HG03280 (cell line): ENCODE measurements at regions not wholly inside any gene's neighbourhood (a gene's known extent, or its start where the extent isn't known, plus 50 kb on each side); places are given as distances from the start of the nearest gene placed in this dataset.

Experiments used
- ATAC-seq: cut with Tn5 transposase; IDR thresholded peaks from one replicate; pipeline ENCODE4 v1.9.1; 2021; ENCODE audit warnings: mild to moderate bottlenecking, moderate library complexity; ENCODE audit not compliant: unreplicated experiment

GRCh38 chr1:87600854-87601253, 272.2 kb downstream of the LMO4 start:
- no peak for ATAC-seq

DNA sequence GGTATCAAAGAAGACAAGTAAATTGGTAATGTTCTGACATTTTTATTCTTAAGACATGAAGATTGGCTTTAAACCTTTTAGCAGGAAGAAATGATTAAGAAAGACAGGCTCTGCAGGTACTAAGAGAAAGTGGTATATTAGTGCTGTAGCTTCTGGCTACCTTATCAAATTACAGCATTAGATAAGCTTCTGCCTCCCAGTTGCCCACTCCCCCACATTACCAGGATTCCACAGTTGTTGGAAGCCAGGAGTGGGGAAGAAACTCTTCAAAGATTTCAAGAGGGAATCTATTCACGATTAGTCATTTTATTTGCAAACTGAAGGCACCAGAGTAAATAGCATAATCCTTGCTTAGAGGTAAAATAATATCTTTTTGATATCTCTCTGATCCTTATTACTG, 274.9 kb downstream of the LMO4 start:
- no peak for ATAC-seq

DNA sequence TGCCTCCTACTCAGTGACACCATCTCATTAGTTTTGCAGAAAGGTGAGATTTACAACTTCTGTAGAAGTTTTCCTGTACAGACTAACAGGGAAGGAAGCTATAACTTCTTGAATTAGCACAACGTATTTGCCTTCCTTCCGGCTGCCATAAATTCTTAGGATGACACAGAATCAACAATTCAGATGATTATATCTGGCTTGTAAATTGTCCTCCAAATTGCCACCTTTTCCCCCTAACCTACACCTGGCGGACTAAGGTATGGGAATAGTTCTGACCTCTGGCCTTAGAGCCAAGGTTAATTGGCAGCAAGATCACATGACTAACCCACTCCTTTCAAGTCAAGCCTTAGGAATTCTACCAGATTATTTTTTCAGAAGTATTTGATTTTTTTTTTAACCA, 284.3 kb downstream of the LMO4 start:
- ATAC-seq = no peak

- ATAC-seq = no peak
Measured at GRCh38 chr1:87615491-87615890, 286.8 kb downstream of the LMO4 start.

GRCh38 chr1:87615901-87616300, 287.2 kb downstream of the LMO4 start:
- ATAC-seq = no peak

DNA sequence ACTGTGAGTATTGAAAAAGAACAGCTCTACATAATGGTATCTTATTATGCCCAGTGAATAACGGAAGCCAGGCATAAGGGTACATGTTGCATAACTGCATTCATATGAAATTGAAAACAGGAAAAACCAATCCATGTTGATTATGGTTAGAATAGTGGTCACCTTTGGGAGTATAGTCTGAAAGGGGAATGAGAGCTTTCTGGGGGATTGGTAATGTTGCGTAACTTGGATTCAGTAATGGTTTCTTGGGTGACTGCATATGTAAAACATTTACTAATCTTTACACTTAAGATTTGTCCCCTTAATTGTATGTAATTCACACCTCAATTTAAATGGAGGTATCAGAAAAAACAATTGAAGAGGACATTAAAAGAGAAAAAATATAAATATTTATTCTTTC, 292.1 kb downstream of the LMO4 start:
- no peak for ATAC-seq

GRCh38 chr1:87629673-87630072, 301.0 kb downstream of the LMO4 start:
- ATAC-seq = no peak

- ATAC-seq = no peak
Measured at GRCh38 chr1:87632232-87632631, 303.6 kb downstream of the LMO4 start.

GRCh38 chr1:87636198-87636892, 307.7 kb downstream of the LMO4 start:
- ATAC-seq = no peak

DNA sequence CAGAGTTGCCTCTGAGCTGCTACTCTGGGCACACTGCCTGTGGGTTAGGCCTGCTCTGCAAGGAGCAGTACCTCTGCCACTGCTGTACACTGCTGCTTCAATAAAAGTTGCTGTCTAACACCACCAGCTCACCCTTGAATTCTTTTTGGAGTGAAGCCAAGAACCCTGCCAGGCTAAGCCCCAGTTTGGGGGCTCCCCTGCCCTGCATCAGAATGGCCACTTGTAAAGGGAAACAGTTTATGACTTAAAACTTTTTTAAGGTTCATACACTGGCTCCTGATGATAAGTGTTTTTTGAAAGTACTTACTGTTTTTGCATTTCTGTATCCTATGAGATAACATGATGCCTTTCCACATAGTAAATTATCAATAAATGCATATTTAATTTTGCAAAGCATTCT, 310.0 kb downstream of the LMO4 start:
- ATAC-seq = no peak

DNA sequence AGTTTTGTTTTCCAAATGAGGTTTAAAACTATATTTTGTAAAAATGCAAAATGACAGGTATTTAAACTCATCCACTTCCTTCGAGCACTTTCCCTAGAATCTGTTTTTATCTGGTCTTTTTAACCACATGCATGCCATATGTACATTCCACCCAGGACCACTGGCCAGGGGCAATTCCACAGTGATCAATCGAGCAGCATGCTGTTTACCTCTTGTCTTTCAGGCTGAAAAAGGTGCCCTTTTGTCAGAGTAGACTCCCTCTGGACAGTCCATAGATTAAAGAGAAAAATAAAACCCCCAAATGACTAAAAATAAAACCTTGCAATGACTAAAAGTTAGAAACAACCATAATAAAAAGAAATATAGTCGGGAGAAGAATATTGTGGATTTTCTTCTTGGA, 313.3 kb downstream of the LMO4 start:
- ATAC-seq = no peak

- no peak for ATAC-seq
Measured at GRCh38 chr1:87642581-87643221, 314.0 kb downstream of the LMO4 start.

DNA sequence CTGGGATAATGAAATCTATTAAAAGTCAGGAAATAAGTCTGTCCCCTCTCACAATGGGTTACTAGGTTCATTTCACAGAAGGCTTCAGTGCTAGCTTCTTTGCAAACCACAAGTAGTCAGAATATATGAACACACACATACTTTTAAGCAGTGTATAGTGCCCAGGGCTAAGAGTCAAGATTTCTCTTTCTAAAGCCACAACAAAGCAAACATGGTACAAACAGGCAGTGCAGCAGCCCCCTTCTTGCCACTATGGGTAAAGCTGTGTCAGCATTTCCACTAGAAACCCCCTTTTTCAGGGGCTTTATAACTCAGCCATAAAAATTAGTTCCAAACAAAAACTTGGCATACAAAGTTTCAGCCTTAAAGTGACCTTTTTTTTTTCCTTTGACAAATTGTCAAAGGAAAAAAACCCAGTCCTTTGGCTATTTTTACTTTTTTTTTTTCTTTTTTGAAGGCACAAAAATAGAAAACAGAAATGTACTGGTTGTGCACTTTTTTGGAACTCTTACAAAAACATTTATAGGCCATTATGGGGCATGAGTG, 315.4 kb downstream of the LMO4 start:
- no peak for ATAC-seq

DNA sequence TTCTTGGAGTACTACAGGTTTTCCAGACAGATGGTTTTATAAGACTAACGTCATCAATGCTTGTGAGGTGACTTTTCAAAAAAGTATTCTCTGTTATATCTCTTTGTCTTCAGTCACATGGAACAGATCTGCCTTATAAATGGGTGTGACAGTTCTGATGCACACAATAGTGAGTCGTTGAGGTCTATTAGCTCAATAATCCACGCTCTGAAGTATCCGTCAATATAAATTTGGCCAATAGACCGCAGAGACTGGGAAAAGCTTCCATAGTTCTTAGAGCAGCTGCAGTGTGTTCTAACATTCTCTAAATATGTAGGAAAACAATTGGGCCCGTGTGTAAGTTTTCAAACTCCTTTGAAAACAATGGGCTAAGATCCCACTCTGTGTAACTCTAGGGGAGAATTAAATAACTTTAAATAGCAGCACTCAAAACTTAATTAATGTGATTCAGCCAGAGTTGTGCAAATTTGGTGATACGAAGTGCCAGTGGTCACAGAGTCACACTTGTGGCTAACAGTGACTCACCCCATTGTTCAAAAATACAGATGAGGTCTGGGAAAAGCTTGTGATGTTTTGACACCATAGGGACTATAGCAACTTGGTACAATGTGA, 316.0 kb downstream of the LMO4 start:
- no peak for ATAC-seq

DNA sequence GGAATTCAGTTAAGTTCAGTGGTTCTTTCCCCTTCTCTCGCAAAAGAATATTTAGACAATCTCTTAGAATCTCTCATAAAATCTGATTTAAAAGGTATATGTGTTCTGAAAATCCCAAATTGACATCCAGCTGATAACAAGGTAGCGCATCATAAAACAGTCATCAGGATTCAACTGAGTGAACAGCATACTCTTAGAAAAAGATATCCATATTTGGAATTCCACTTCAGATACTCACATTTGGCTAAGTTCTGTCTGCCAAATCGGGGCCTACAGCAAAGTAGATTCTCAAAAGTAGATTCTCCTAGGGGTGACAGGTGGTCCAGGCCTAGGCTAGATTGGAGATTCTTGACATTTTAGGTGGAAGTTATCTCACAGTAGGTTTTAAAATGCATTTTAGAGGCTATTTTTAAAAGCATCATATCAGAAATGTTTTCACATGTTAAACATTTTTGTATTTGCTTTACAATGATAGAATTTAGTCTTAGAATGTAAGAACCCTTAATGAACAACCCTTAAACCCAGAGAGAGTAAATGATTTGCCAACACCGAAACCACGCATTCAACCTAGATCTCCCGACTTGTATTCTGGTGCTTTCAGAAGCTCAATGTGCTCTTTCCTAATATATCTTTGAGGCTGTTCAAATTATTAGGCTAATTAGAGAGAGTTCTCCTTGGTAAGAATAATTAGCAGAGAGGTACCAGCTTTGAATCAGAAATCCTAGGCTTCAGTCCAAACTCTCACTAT, 318.9 kb downstream of the LMO4 start:
- no peak for ATAC-seq

DNA sequence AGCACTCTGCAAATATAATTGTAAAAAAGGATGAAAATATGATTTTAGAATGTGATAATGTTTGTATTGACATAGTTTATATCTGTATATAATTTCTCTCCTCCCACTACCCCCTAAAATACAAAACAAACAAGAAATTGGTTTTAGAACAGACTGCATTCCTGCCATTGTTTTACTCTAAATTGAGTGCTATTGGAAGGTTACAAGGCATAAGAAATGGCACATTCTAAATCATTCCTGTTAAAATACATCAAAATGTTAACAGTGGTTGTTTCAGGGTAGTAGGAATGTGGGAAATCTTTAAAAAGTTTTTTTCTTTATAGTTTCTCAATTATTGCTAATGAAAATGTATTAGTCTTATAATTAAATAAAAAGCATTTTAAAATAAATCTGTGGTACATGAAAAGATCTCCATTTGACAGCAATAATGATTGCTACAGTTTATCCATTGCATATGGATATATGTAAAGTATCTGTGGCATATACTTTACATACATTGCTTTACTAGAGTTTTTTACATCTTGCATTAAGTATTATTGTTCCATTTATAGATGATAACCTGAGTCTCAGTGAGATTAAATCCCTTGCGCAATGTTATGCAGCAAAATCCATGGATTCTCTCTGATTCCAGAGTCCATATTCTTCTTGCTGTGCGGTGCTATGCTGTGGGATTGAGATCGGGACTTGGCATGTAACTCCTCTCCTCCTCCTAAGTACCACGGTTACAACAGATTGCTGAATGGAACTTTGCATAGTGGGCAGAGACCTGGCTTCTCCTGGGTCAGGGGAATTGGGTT, 319.8 kb downstream of the LMO4 start:
- ATAC-seq = no peak

- ATAC-seq = no peak
Measured at GRCh38 chr1:87650306-87650705, 321.6 kb downstream of the LMO4 start.

DNA sequence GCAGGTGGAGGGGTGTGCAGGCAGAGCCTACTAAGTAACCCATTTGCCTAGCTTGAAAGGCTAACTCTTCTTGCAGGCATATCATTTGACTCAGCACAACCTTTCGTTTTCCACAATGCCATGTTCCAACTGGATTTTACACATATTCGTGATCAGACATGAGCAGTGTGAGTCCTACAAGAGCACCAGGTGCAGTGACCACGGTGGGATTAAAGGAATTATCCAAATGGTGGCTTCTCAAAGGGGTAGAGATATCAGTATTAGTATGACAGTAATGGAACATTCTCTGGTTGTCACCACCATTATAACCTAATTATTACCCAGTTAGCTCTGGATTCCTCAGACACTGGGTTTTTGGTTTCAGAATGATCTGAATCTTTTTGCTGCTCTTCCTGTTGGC, 323.5 kb downstream of the LMO4 start:
- no peak for ATAC-seq

DNA sequence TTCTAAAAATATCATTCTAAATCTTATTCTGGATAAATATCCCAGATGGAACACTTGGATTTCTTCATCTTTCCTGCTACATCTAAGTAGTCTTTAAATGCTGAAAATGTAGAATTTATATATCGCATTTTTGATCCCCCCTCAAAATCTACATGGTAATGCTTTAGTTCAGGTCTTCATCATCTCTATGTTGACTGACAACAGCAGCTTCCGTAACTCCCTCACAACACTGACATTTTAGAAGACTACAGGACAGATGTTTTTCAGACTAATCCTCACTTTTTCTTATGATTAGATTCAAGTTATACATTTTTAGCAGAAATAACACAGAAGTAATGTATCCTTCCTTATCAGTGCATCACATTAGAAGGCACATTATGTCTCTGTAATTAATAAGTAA, 336.5 kb downstream of the LMO4 start:
- no peak for ATAC-seq

DNA sequence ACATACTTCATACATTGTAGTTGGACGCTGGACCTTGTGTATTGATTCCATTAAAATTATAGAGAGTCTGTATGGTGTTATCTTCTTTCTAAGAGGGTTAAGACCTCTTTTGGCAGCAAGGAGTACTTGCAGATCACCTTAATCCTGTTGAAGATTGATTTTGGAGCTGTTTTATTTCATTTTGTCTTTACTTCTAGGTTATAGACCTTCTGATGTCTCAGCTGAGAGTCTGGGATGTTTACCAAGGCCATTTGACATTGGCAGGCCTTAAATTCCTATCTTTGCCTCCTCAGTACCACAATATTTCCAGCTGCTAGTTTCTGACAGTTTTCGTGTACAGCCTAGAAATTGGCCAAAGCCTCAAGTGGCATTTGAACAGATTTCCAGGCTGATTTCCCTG, 338.0 kb downstream of the LMO4 start:
- no peak for ATAC-seq

GRCh38 chr1:87669674-87670073, 341.0 kb downstream of the LMO4 start:
- no peak for ATAC-seq
